T-cell (primary cell): ENCODE measurements at regions not wholly inside any gene's neighbourhood (a gene's known extent, or its start where the extent isn't known, plus 50 kb on each side); places are given as distances from the start of the nearest gene placed in this dataset.
"Not testable (repeated sequence)": the region's sequence is repeated elsewhere in the genome, so short reads cannot be mapped to it uniquely, and the experiment has no call there.

ENCODE experiments used
- ATAC-seq, 4 experiments: fragments of 200-7000 bp in 3 of 4; fragments of 150-1000 bp in 1 of 4; cut with Tn5 transposase; replicated peaks in 1 of 4; 1 replicate in 3 of 4; 2 replicates in 1 of 4; pipeline ENCODE4 v1.10.0; 2021; ENCODE audit warnings: moderate library complexity in 3 of 4, mild to moderate bottlenecking in 2 of 4, moderate number of reproducible peaks in 1 of 4
- CTCF ChIA-PET, 2 donors: fragments of 300-600 bp; sonication (Branson Sonifier 250); formaldehyde crosslinking; loops; one replicate each; lab custom pipeline; 2022; ENCODE audit warnings: antibody characterized with exemption in 2 of 2; lab: Charles Lee
- POLR2A ChIA-PET, 2 donors: fragments of 300-600 bp; sonication (Branson Sonifier 250); formaldehyde crosslinking; loops; one replicate each; lab custom pipeline; 2022; ENCODE audit warnings: antibody characterized with exemption in 2 of 2; lab: Charles Lee
- DNase-seq, 35 experiments: peaks; one replicate each; pipeline versions ENCODE4 v3.0.0 to v3.0.0-alpha.2; 2013 to 2023
- H3K27ac ChIP-seq: one replicate; pipeline ENCODE4 v1.5.1; 2013; ENCODE audit warnings: low read length
- H3K27me3 ChIP-seq, 2 experiments: replicated peaks in 1 of 2; 1 replicate in 1 of 2; 2 replicates in 1 of 2; pipeline versions ENCODE4 v1.6.1 to v1.7.0; 2013; ENCODE audit warnings: low read length in 1 of 2, mixed read lengths in 1 of 2; ENCODE audit not compliant: control insufficient read depth in 2 of 2, insufficient read depth in 2 of 2; ENCODE audit errors: extremely low read depth in 1 of 2
- H3K36me3 ChIP-seq, 2 donors: 1 replicate in 1 of 2; 2 replicates in 1 of 2; pipeline versions ENCODE4 v1.6.1 to v1.7.0; 2013; ENCODE audit warnings: low read length in 1 of 2; ENCODE audit not compliant: control insufficient read depth in 2 of 2, insufficient read depth in 1 of 2; ENCODE audit errors: extremely low read depth in 1 of 2
- H3K4me1 ChIP-seq, 2 experiments: 1 replicate in 1 of 2; 2 replicates in 1 of 2; pipeline versions ENCODE4 v1.6.1 to v1.7.0; 2013; ENCODE audit warnings: low read length in 2 of 2, mixed read lengths in 1 of 2; ENCODE audit not compliant: insufficient read depth in 2 of 2, control insufficient read depth in 1 of 2; ENCODE audit errors: extremely low read depth in 1 of 2
- H3K4me3 ChIP-seq, 2 donors: 1 replicate in 1 of 2; 2 replicates in 1 of 2; pipeline versions ENCODE4 v1.5.1 to v1.7.0; 2013; ENCODE audit warnings: mild to moderate bottlenecking in 2 of 2, low read length in 1 of 2, moderate library complexity in 1 of 2; ENCODE audit not compliant: control insufficient read depth in 1 of 2; ENCODE audit errors: extremely low read depth in 1 of 2
- H3K9me3 ChIP-seq: 2 replicates; pipeline ENCODE4 v1.7.0; 2013
- H3K27ac Mint-ChIP-seq, 2 donors: one replicate each; pipeline ENCODE4 v1.8.0; 2020 to 2021; ENCODE audit warnings: mild to moderate bottlenecking in 2 of 2, mixed read lengths in 2 of 2
- H3K27me3 Mint-ChIP-seq, 2 donors: one replicate each; pipeline ENCODE4 v1.8.0; 2021 to 2022; ENCODE audit warnings: mixed read lengths in 2 of 2
- H3K36me3 Mint-ChIP-seq: one replicate; pipeline ENCODE4 v1.8.0; 2021; ENCODE audit warnings: mixed read lengths
- H3K4me1 Mint-ChIP-seq, 3 donors: one replicate each; pipeline ENCODE4 v1.8.0; 2020 to 2022; ENCODE audit warnings: mixed read lengths in 3 of 3, mild to moderate bottlenecking in 1 of 3
- H3K4me3 Mint-ChIP-seq, 3 donors: one replicate each; pipeline ENCODE4 v1.8.0; 2020 to 2022; ENCODE audit warnings: mild to moderate bottlenecking in 3 of 3, mixed read lengths in 3 of 3, moderate library complexity in 3 of 3
- H3K9me3 Mint-ChIP-seq, 3 donors: one replicate each; pipeline ENCODE4 v1.8.0; 2020 to 2022; ENCODE audit warnings: mixed read lengths in 3 of 3
- WGBS: methylation state at CpG from one replicate; pipeline ENCODE4 v1.1.5; 2013; ENCODE audit warnings: missing lambda C conversion rate; ENCODE audit not compliant: insufficient coverage; 5-methylcytosine and 5-hydroxymethylcytosine counted together

GRCh38 chr10:46840393-46841050, 70.7 kb upstream of the PTPN20 start:
- H3K27ac Mint-ChIP-seq, H3K9me3 Mint-ChIP-seq, ATAC-seq, H3K36me3 ChIP-seq, POLR2A ChIA-PET, H3K9me3 ChIP-seq, DNase-seq, H3K27me3 ChIP-seq, H3K4me3 Mint-ChIP-seq, H3K27me3 Mint-ChIP-seq, H3K27ac ChIP-seq, H3K4me1 Mint-ChIP-seq, H3K4me1 ChIP-seq, H3K36me3 Mint-ChIP-seq, CTCF ChIA-PET, H3K4me3 ChIP-seq: not testable (repeated sequence)
- WGBS = no CpG with 5 or more reads among the region's 11 CpGs

- H3K27me3 Mint-ChIP-seq, H3K27me3 ChIP-seq, H3K27ac Mint-ChIP-seq, H3K9me3 Mint-ChIP-seq, H3K27ac ChIP-seq, H3K4me1 Mint-ChIP-seq, H3K9me3 ChIP-seq, POLR2A ChIA-PET, H3K4me3 ChIP-seq, H3K36me3 ChIP-seq, DNase-seq, ATAC-seq, H3K4me3 Mint-ChIP-seq, CTCF ChIA-PET, H3K4me1 ChIP-seq, H3K36me3 Mint-ChIP-seq: not testable (repeated sequence)
- no CpG with 5 or more reads among the region's 10 CpGs for WGBS
Measured at GRCh38 chr10:46841051-46841593, 70.1 kb upstream of the PTPN20 start.

GRCh38 chr10:46845194-46845593, 66.0 kb upstream of the PTPN20 start:
- H3K4me3 ChIP-seq, H3K36me3 ChIP-seq, H3K9me3 Mint-ChIP-seq, H3K9me3 ChIP-seq, H3K27me3 Mint-ChIP-seq, H3K4me3 Mint-ChIP-seq, DNase-seq, H3K4me1 ChIP-seq, H3K27ac Mint-ChIP-seq, H3K27ac ChIP-seq, H3K36me3 Mint-ChIP-seq, H3K27me3 ChIP-seq, H3K4me1 Mint-ChIP-seq, CTCF ChIA-PET, ATAC-seq, POLR2A ChIA-PET: not testable (repeated sequence)
- no CpG with 5 or more reads among the region's 2 CpGs for WGBS

- H3K27me3 ChIP-seq, H3K4me1 ChIP-seq, H3K36me3 Mint-ChIP-seq, H3K27me3 Mint-ChIP-seq, H3K4me3 ChIP-seq, H3K9me3 ChIP-seq, DNase-seq, H3K27ac Mint-ChIP-seq, H3K27ac ChIP-seq, H3K4me3 Mint-ChIP-seq, CTCF ChIA-PET, POLR2A ChIA-PET, H3K9me3 Mint-ChIP-seq, ATAC-seq, H3K4me1 Mint-ChIP-seq, H3K36me3 ChIP-seq: not testable (repeated sequence)
- no CpG with 5 or more reads among the region's 6 CpGs for WGBS
Measured at GRCh38 chr10:46845640-46846039, 65.6 kb upstream of the PTPN20 start.

- H3K4me1 Mint-ChIP-seq, H3K4me3 ChIP-seq, H3K36me3 Mint-ChIP-seq, ATAC-seq, H3K27me3 Mint-ChIP-seq, H3K9me3 ChIP-seq, H3K27ac Mint-ChIP-seq, H3K27me3 ChIP-seq, H3K4me1 ChIP-seq, H3K36me3 ChIP-seq, H3K4me3 Mint-ChIP-seq, H3K9me3 Mint-ChIP-seq, POLR2A ChIA-PET, H3K27ac ChIP-seq, CTCF ChIA-PET, DNase-seq: not testable (repeated sequence)
- WGBS = no CpG with 5 or more reads among the region's 1 CpG
Measured at GRCh38 chr10:46860753-46861152, 50.5 kb upstream of the PTPN20 start.
